Fibroblast of skin of left biceps (primary cell): ENCODE measurements at regions not wholly inside any gene's neighbourhood (a gene's known extent, or its start where the extent isn't known, plus 50 kb on each side); places are given as distances from the start of the nearest gene placed in this dataset.
"Not testable (repeated sequence)": the region's sequence is repeated elsewhere in the genome, so short reads cannot be mapped to it uniquely, and the experiment has no call there.

Experiments used
- DNase-seq, 2 experiments: peaks; one replicate each; pipeline ENCODE4 v3.0.0-alpha.2; 2013; ENCODE audit warnings: low read depth in 2 of 2

DNA sequence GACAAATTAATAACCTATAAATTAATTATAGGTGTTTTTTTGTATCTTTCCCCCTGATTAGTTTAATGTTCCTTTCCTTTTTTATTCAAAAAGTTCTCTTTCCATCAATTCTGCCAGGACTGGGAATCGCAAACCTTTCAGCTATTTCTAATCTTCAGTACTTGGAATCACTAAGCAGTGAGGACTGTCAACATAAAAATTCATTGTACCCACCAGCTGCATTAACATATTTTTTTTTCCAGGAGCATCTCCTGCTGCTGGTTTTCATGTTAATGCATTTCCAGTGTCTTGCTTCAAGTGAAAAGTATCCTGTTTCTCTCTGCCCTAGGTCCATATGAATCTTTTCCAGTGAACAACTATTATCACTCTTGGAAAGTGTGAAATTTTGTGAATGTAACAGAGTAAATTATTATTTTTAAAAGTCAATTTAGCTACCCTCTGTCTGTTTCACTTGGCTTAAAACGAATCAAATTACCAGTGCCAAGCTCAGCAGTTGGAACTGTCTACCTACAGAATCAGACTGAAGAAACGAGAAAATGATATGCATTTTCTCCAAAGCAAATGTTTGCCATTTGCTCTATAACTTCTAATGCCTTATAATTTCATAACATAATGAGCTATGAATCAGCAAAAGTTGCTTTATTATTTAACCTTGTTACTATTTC, 804.4 kb downstream of the EPHA4 start:
- DNase-seq, result no peak

- DNase-seq, result no peak
Measured at GRCh38 chr2:220775856-220776488, 796.1 kb downstream of the EPHA4 start.

GRCh38 chr2:220779076-220779475, 793.0 kb downstream of the EPHA4 start:
- DNase-seq, result not testable (repeated sequence)

- DNase-seq, result no peak
Measured at GRCh38 chr2:220779511-220779910, 792.6 kb downstream of the EPHA4 start.

- DNase-seq, result peak; percentile 53 to 61
Measured at GRCh38 chr2:220779931-220780330, 792.2 kb downstream of the EPHA4 start.

DNA sequence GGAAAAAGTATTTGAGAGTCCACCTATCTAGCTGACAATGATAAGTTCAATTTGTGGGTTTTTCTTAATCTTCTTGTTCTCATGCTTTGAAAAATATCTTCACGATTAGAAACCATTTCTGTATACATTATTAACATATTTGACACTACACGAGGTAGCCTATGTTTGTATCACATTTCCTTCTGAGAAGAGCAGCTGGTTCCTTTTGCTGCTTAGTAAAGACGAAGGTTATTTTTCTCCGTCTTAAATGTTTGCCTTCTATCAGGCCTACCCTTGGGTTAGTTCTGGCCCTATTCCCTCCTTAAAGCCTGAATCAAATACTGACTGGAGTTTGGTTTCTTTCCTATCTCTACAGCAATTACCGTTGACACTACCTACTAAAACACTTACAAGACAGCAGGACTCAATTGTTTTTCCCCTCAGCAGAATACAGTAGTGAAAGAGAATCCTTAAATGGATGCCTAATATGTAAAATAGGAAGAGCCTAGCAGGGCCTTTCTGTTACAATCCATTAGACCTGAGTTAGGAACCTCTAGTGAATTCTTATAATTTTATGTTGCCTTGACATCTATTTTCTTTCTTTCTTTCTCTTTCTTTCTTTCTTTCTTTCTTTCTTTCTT, 790.4 kb downstream of the EPHA4 start:
- DNase-seq, result no peak

DNA sequence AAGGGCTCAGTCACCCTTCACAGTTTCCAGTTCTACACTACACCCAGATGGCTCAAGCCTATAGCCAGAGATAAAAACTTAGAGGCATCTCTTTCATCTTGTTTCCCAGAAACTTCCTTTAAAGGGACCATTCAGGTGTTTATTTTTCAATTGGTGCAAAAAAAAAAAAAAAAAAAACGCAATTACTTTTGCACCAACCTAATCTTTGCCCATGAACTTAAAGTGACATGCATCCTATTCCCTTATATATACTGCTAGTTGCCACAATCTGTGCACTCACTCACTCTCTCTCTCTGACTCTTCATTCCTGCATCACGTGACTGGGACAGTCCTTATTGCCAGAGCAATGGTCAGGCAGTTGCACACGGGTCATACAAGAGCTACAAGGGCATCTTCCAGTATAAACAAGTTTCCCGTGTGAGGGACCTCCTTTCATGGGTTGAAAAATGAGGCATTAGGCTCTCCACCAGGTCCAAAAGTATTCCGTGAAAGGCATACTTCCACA, 789.4 kb downstream of the EPHA4 start:
- no peak for DNase-seq

- no peak for DNase-seq
Measured at GRCh38 chr2:220783671-220784070, 788.4 kb downstream of the EPHA4 start.

DNA sequence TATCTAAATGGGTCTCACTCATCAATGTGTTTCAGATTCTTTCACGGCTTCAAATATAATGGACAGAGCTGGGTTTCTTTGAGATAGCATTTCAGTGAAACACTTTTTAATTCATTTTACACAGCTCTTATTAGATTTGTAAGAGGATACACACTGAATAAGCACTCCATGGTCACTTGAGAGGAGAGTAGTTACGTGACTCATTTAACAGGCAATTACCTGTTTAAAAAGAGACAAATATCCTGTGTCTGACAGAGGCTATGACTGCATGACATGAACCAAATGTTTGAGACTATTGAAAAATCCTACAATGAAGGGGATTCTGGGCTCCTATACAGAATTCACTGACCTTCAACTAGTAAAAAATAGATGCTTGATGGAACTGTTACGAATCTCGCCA, 786.9 kb downstream of the EPHA4 start:
- DNase-seq, result no peak

GRCh38 chr2:220786216-220786615, 785.9 kb downstream of the EPHA4 start:
- DNase-seq, result no peak

DNA sequence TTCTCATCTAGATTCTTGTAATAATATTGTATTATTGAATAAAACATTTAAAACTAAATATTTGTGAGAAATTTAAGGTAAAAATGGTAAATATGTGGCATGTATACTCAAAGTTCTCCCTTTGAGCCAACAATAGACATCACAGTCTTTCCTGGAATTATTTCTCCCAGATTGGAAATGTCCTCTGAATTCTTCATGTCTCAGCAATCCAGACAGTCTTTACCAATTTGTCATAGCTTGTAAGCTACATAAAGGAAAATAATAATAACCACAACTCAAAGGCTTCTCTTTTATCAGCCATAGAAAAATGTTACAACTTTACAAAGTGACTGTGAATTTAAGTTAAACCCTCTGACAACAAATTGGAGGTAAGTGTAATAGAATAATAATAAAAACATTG, 784.9 kb downstream of the EPHA4 start:
- DNase-seq, result no peak

- peak; percentile 5 to 22 for DNase-seq
Measured at GRCh38 chr2:220789961-220790360, 782.1 kb downstream of the EPHA4 start.

DNA sequence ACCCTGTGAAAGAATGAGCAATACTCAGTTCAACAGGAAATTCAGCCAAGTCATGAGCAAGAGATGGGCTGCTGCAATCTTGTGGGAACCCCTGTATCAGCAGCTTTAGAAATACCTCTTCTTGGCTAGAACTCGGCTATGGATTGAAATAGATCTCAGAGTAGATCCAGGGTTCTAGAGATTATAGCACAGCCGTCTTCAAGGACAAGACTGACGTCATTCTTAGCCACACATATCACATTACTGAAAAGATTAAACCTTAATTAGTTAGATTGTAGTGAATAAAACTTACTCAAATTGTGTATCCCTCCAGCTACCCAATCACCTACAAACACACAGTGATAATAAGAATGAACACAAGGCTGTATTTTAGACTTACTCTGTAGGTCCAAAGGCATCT, 776.4 kb downstream of the EPHA4 start:
- no peak for DNase-seq

DNA sequence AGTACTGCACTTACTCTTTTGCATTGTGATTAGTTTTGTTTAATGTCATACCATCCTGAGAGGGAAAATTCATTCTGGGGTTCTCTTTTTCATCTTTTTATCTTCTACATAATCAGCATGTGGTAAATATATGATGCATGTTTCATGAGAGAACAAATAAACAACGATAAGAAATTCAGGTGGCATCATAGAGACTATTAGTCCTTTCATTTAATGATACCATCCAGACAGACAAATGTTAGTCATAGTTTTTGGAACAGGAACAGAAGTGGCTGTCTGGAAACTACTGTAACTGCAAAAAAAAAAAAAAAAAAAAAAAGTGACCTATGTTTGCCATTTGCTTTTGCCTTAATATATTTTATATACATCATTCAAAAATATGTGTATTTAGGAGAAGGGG, 761.0 kb downstream of the EPHA4 start:
- no peak for DNase-seq

GRCh38 chr2:220811952-220812570, 760.0 kb downstream of the EPHA4 start:
- peak; percentile 17 to 21 for DNase-seq

DNA sequence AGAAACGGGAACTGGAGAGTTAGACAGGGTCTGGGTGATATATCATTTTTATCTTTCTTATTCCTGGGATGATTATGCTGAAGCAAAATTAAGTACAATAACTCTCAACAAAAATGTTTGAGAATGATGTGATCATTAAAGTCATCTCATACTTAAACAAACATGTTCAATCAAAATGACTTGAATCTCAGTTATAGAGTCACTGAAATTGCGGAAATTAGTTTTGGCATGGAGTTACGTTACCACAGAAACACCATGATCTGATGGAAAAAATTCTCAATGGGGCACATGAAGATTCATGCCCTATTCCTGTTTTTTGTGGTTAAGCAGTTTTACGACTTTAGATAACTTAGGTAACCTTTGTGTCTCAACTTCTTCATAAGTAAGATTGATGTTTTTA, 757.7 kb downstream of the EPHA4 start:
- no peak for DNase-seq

DNA sequence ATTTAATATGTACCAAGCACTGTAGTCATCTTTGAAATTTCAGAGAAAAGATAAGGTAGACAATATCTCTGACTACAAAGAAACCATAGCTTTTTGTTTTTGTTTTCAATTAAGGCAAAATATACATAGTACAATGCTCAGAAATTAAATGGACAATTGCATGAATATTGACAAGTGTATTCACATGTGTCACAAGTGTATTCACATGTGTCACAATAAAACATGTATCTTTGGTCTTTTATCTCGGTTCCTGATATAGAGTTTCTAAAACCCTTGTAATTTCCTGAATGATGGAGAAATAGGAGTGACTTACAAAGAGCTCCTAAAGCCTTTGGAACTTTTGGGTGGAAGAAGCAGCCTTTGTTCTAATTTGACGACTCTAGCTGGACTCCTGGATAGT, 756.4 kb downstream of the EPHA4 start:
- no peak for DNase-seq

GRCh38 chr2:220821683-220822082, 750.4 kb downstream of the EPHA4 start:
- no peak for DNase-seq

GRCh38 chr2:220823590-220823989, 748.5 kb downstream of the EPHA4 start:
- not testable (repeated sequence) for DNase-seq

GRCh38 chr2:220833446-220833845, 738.7 kb downstream of the EPHA4 start:
- no peak for DNase-seq

DNA sequence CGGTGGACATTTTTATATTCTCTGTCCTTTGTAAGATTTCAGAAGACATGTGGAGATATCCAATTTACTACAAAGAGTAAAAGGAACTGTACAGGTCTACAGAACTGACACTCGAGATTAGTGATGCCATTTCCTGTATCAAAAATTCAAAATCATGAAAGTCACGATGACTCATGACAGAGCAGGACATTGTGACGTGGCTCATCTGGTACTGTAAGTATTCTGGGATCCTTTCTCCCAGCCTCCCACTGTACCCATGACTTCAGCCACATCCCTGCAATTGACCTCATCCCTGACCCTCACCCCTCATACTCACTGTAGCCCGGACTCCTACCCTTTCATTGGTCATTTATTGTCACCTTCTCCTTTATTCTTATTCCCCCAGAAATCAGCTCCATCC, 736.5 kb downstream of the EPHA4 start:
- no peak for DNase-seq

GRCh38 chr2:220837226-220837625, 734.9 kb downstream of the EPHA4 start:
- DNase-seq, result no peak
